ENCODE measurements at regions not wholly inside any gene's neighbourhood (a gene's known extent, or its start where the extent isn't known, plus 50 kb on each side); places are given as distances from the start of the nearest gene placed in this dataset.

GRCh38 chr4:164261831-164262230, 492.1 kb upstream of the SMIM31 start:
- TF ChIP-seq CTCF (IDR thresholded peaks at IDR 0.05; ENCODE audit: low read depth, low read length): no peak
- TF ChIP-seq EZH2phosphoT487 (IDR thresholded peaks at IDR 0.05; ENCODE audit: low read depth): no peak

Data from OCI-LY3 (cell line).